GM12878 (cell line): ENCODE measurements at regions not wholly inside any gene's neighbourhood (a gene's known extent, or its start where the extent isn't known, plus 50 kb on each side); places are given as distances from the start of the nearest gene placed in this dataset.

ENCODE experiments used
- ATAC-seq: fragments of 200-7000 bp; cut with Tn5 transposase; 3 replicates; pipeline ENCODE4 v1.9.1; 2020; ENCODE audit warnings: mild to moderate bottlenecking, moderate library complexity
- BruUV-seq: library from RNA; stranded (reverse); fragments of 400-500 nt; replicated peaks from 2 replicates; lab custom pipeline; 2021; lab: Mats Ljungman, UMichigan
- CTCF ChIA-PET: fragments of 300-600 bp; sonication (Branson Sonifier 250); formaldehyde crosslinking; extraction: SDS; loops from one replicate; lab custom pipeline; 2021; ENCODE audit warnings: inconsistent platforms; lab: Yijun Ruan, JAX
- POLR2A ChIA-PET: fragments of 350-600 bp; formaldehyde crosslinking; extraction: SDS; loops from one replicate; lab custom pipeline; 2021; ENCODE audit warnings: inconsistent platforms; lab: Charles Lee
- RAD21 ChIA-PET: fragments of 300-600 bp; sonication (Branson Sonifier 250); formaldehyde crosslinking; loops from one replicate; lab custom pipeline; 2023; ENCODE audit warnings: antibody characterized with exemption; ENCODE audit not compliant: unreplicated experiment; lab: Charles Lee
- SMC1A ChIA-PET: fragments of 300-600 bp; sonication (Branson Sonifier 250); formaldehyde crosslinking; loops from one replicate; lab custom pipeline; 2023; ENCODE audit not compliant: unreplicated experiment, uncharacterized antibody; lab: Charles Lee
- DNase-seq: peaks from one replicate; pipeline ENCODE4 v3.0.0-alpha.2; 2011; ENCODE audit warnings: low read depth, low spot score
- FAIRE-seq: peaks from 3 replicates; lab custom pipeline; 2011; peaks lifted over from hg19 to GRCh38; lab: Jason Lieb, UNC
- H2AFZ ChIP-seq: 2 replicates; pipeline ENCODE4 v1.6.0; 2011; ENCODE audit warnings: low read depth, low read length, control low read depth; ENCODE audit not compliant: control insufficient read depth
- H3K27ac ChIP-seq: 2 replicates; pipeline ENCODE4 v1.5.1; 2011; ENCODE audit warnings: control low read depth; ENCODE audit not compliant: control insufficient read depth, insufficient read depth
- H3K27me3 ChIP-seq, 2 experiments: replicated peaks in 1 of 2; 2 replicates each; pipeline versions ENCODE4 v1.6.0 to v1.6.1; 2011; ENCODE audit warnings: low read length in 1 of 2; ENCODE audit not compliant: control insufficient read depth in 2 of 2, insufficient read depth in 2 of 2
- H3K36me3 ChIP-seq, 2 experiments: 2 replicates each; pipeline ENCODE4 v1.5.1; 2011; ENCODE audit warnings: low read length in 1 of 2; ENCODE audit not compliant: control insufficient read depth in 2 of 2, insufficient read depth in 2 of 2
- H3K4me1 ChIP-seq: 2 replicates; pipeline ENCODE4 v1.6.1; 2011; ENCODE audit warnings: mild to moderate bottlenecking, low read length, moderate library complexity, mixed read lengths; ENCODE audit not compliant: control insufficient read depth, insufficient read depth
- H3K4me2 ChIP-seq: 2 replicates; pipeline ENCODE4 v1.6.0; 2011; ENCODE audit warnings: control low read depth; ENCODE audit not compliant: control insufficient read depth, insufficient read depth
- H3K4me3 ChIP-seq: fragments of 200-600 bp; sonication (generic); 2 replicates; pipeline ENCODE4 v1.5.1; 2016
- H3K79me2 ChIP-seq: 2 replicates; pipeline ENCODE4 v1.6.0; 2011; ENCODE audit warnings: low read length; ENCODE audit not compliant: control insufficient read depth, insufficient read depth
- H3K9ac ChIP-seq: 2 replicates; pipeline ENCODE4 v1.8.0; 2011; ENCODE audit warnings: low read length, control low read depth, mixed read lengths; ENCODE audit not compliant: control insufficient read depth, insufficient read depth
- H3K9me3 ChIP-seq: replicated peaks from 3 replicates; pipeline ENCODE4 v1.5.1; 2011; ENCODE audit warnings: mild to moderate bottlenecking, low read length; ENCODE audit not compliant: control insufficient read depth, insufficient read depth
- H4K20me1 ChIP-seq: 2 replicates; pipeline ENCODE4 v1.6.0; 2011; ENCODE audit not compliant: control insufficient read depth, insufficient read depth
- ATF7 ChIP-seq: fragments of 450-650 bp; IDR thresholded peaks from 2 replicates; pipeline ENCODE4 v1.6.1; 2016; ENCODE audit warnings: low read depth, mild to moderate bottlenecking
- BRCA1 ChIP-seq: IDR thresholded peaks from 2 replicates; pipeline ENCODE4 v1.6.1; 2011; ENCODE audit warnings: low read depth, low read length, improper control_type of control experiment
- E4F1 ChIP-seq: fragments of 450-650 bp; IDR thresholded peaks from 2 replicates; pipeline ENCODE4 v1.6.1; 2018; ENCODE audit warnings: borderline replicate concordance, mild to moderate bottlenecking; ENCODE audit not compliant: partially characterized antibody
- EZH2 ChIP-seq: IDR thresholded peaks from 2 replicates; pipeline ENCODE4 v1.6.1; 2012; ENCODE audit warnings: low read depth, mild to moderate bottlenecking, control low read depth, inconsistent platforms, low read length, borderline replicate concordance; ENCODE audit not compliant: control insufficient read depth
- IRF3 ChIP-seq: fragments of 450-650 bp; IDR thresholded peaks from 2 replicates; pipeline ENCODE4 v1.6.1; 2014; ENCODE audit warnings: mild to moderate bottlenecking
- KAT2A ChIP-seq: conservative IDR thresholded peaks from 2 replicates; pipeline ENCODE4 v1.6.1; 2011; ENCODE audit warnings: low read depth, low read length; ENCODE audit not compliant: control insufficient read depth
- MYC ChIP-seq: IDR thresholded peaks from 2 replicates; pipeline ENCODE4 v1.6.1; 2011; ENCODE audit warnings: mild to moderate bottlenecking, low read length, moderate library complexity, inconsistent platforms; ENCODE audit not compliant: insufficient read depth, insufficient replicate concordance, insufficient read length, severe bottlenecking
- NFXL1 ChIP-seq: fragments of 450-650 bp; IDR thresholded peaks from 2 replicates; pipeline ENCODE4 v1.6.1; 2017; ENCODE audit warnings: antibody characterized with exemption, mild to moderate bottlenecking, borderline replicate concordance
- SIN3A ChIP-seq: IDR thresholded peaks from 2 replicates; pipeline ENCODE4 v1.6.1; 2012; ENCODE audit warnings: low read depth, low read length, improper control_type of control experiment
- SRF ChIP-seq, 2 experiments: IDR thresholded peaks; 2 replicates each; pipeline ENCODE4 v1.6.1; 2011; ENCODE audit warnings: low read depth in 2 of 2, low read length in 2 of 2, mild to moderate bottlenecking in 1 of 2, moderate library complexity in 1 of 2
- ZBTB11 ChIP-seq: fragments of 450-650 bp; formaldehyde crosslinking; IDR thresholded peaks from 2 replicates; pipeline ENCODE4 v1.5.0; 2022; ENCODE audit warnings: mild to moderate bottlenecking, missing genetic modification characterization
- WGBS: methylation state at CpG from one replicate; pipeline ENCODE4 v1.1.6; 2016; ENCODE audit warnings: low lambda C conversion rate; ENCODE audit not compliant: insufficient replicate concordance, insufficient coverage; ENCODE audit errors: missing lambda C conversion rate; 5-methylcytosine and 5-hydroxymethylcytosine counted together
- in situ Hi-C: fragments of 300-500 bp; cut with MboI; formaldehyde crosslinking; loops from 9 replicates; pipeline ENCODE4 v1.14.3; 2018; ENCODE audit warnings: mixed read lengths
- intact Hi-C: fragments of 100-400 bp; cut with micrococcal nuclease; formaldehyde crosslinking; loops from one replicate; pipeline ENCODE4 v1.14.2; 2022; ENCODE audit not compliant: unreplicated experiment

- no peak for DNase-seq
- no peak for FAIRE-seq
- Histone ChIP-seq H3K4me3 (no peak overlapping the region), H3K4me1 (no peaks in the 10 kb centered on the region), H3K79me2 (no peaks in the 10 kb centered on the region), H3K9ac (no peak overlapping the region), H2AFZ (no peak overlapping the region), H3K27me3 (no peaks in the 10 kb centered on the region), H3K36me3 (no peaks in the 10 kb centered on the region), H3K4me2 (no peak overlapping the region), H4K20me1 (no peaks in the 10 kb centered on the region), H3K27ac (no peak overlapping the region), H3K9me3 (no peaks in the 10 kb centered on the region)
- TF ChIP-seq ZBTB11 (no peak), NFXL1 (no peak), ATF7 (no peak), EZH2 (no peak), KAT2A (no peak), SIN3A (no peak), IRF3 (no peak), SRF (IDR thresholded peaks at IDR 0.05; ENCODE audit: low read depth in 2 of 2, low read length in 2 of 2) (no peak), MYC (no peak), BRCA1 (no peak), E4F1 (no peak)
- no TSS peak for BruUV-seq
- ChIA-PET CTCF (no interaction called here), SMC1A (interaction anchor here (1.2 kb wide), 1 partner anchor 14 kb away, joined by 5 read pairs; no protein-coding TSS in a partner anchor), RAD21 (no interaction called here), POLR2A (no interaction called here)
- no peak for ATAC-seq
- 100% methylated on average over 1 of the region's 1 CpG for WGBS
- intact Hi-C loops: no loop called here
- in situ Hi-C loops: no loop called here
These were observed 173.1 kb downstream of the DUSP6 start for GRCh38 chr12:89179245-89179644.
